Stimulated activated CD8-positive, alpha-beta memory T cell treated with anti-CD3 and anti-CD28 coated beads, Interleukin-4, amount 100 ng/mL, for 4 hours (primary cell): ENCODE measurements at regions not wholly inside any gene's neighbourhood (a gene's known extent, or its start where the extent isn't known, plus 50 kb on each side); places are given as distances from the start of the nearest gene placed in this dataset.
"Not testable (repeated sequence)": the region's sequence is repeated elsewhere in the genome, so short reads cannot be mapped to it uniquely, and the experiment has no call there.

Experiments used
- DNase-seq, 2 donors: peaks; one replicate each; pipeline ENCODE4 v3.0.0-alpha.2; 2020; ENCODE audit warnings: low read depth in 2 of 2, low spot score in 1 of 2

DNA sequence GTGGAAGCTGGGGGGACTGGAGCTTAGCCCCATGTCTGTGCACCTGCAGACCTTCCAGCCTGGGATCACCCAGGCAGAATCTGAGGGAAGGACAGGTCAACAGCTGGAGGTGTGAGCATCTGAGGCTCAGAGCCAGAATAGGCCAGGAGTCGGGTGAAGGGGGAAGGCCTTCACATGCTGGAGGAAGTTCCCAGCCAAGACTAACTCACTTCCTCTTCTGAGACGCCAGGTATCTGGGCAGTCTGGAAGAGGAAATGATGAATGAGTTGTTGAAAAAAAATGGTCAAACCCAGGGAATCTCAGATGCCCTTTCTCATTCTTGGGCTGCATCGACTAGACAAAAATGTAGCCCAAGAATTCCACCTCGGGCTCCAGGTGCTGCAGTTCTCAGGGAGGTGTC is 73.6 kb upstream of the TIAM2 start:
- no peak for DNase-seq

DNA sequence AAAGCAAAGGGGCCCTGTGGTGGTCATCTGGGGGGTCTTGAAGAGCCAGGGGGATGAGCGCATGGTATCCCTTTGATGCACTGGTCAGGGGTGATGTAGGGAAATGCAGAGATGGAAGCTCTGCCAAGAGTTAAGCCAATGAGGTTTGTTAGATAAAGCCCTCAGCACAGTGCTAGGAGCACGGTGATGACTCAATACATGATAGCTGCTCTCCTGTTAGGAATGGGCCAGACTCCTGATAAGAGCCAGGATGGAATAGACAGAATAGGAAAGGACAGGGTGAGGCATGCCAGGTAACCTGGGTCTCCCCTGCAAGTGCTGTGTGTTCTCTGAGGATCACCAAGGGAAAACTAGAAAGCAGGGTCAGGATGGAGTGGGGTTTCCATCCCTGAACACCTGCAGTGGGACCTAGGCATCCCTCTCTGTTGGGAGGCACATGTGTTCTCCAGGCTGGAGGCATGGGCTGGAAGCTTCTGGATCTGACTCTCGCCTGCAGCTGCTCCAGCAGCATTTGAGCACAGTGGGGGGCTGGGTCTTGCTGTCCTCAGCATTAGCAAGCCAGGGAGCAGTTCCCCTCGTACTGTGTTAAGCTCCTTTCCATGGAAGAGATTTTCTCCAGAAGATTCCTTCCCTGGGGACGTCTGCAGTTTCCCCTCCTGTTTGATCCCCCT is 71.8 kb upstream of the TIAM2 start:
- DNase-seq = no peak

DNA sequence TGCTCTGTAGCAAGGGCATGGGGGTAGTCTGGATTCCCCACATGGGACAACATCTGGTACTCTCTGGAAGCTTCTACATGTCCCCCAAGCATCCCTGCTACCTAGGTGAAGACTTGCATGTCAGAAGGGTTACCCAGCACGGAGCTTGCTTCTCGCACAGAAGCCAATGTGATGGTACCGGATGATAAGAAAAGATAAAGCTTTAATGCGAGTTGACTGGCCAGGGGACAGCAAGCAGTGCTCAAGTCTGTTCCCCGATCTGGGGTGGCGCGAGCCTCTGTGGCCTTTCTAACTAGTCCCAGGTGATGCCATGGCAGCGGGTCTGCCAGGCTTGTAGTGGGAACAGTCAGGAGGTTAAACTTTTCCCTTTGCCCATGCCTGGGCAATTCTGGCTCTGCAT is 70.0 kb upstream of the TIAM2 start:
- no peak for DNase-seq

DNA sequence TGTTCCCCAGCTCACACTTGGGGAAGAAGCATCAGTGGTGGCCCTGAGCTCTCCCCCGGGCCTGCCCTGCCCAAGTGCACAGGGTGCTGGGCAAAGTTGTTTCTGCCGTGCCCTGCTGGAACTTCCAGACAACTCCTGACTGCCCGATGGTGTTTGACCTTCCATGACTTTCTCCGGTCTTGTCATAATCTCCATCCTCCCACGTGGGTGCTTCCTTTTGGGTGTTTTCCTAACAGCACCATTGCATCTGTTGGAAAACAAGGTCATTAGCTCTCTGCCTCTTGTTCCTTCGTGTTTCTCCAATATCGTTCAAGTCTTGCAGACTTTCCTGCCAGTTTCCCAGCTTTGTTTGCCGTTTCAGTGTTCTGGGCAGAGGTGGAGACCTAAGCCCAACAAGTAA is 68.7 kb upstream of the TIAM2 start:
- DNase-seq = no peak

DNA sequence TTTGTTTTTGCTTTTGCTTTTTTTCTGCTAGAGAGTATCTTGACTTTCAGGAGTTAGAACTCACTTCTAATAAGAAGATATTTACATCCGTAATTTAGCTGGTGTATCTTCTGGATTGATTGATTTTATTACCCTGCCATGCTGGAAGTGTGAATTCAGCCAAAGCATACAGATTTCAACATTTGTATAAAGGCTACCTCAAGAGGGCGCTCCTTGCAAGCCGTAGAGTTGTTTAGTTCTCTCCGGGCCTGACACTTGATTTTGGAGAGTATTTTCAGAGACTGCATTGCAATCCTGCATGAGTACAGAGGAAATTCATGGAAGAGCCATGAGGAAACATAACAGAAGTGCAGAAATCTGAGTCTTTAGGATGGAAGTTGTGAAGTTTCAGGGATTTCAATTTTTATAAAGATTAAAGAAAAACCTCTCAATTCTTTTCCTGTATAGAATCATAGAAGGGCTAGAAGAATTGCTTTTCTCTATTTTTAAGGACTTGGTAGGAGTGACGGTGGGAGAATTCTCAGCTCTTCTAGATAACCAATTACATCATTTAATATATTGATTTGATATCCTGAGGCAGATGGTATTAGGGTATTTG is 66.7 kb upstream of the TIAM2 start:
- peak; percentile 3 to 23 for DNase-seq

DNA sequence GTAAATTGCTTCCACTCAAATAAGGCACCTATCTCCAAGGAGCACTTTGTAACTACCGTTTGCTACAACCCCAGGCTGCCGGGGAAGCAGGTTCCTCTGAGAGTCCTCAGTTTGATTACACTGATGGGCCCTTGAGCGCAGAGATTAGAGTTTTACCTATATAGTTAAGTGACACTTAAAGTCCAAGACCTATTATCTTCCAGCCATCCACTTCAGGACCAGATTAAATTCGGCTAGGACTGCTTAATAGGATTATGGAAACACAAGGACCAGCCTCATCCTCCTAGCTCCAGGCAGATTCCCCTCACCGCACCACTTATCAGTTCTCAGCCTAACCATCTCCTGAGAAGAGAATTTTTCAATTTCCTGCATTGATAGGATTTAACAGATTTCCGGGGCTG is 64.7 kb upstream of the TIAM2 start:
- DNase-seq = no peak

DNA sequence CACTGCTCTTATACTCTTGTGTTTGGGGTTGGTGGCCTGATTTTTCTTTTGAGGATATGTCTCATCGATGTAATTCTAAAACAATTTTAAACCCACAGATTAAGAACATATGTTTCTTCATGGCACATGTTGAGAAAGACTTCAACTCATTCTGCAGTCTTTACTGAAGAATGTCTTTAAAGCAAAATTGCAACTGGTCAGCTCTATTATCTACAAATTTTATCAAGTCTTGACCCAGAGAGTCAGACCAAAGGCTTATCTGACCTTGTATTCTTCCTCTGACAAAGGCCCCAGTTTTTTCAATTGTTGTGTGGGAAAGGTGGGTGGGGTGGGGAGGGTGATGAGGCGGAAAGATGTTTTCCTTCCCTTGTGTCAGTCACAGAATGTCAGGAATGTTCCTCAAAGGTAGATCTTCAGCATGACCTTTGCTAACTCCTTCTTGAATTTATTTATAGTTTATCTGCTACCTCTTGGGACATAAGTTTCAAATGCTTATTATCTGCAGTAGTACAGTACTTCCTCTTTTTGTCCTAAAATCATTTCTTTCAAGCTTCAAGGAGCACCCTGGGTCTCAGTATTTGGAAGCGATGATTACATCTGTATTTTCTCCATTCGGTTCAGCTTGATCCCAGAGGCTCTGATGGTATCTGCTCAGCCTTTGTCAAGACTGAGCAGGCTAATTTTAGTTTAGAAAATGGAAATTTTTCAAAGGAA is 63.2 kb upstream of the TIAM2 start:
- DNase-seq = no peak

DNA sequence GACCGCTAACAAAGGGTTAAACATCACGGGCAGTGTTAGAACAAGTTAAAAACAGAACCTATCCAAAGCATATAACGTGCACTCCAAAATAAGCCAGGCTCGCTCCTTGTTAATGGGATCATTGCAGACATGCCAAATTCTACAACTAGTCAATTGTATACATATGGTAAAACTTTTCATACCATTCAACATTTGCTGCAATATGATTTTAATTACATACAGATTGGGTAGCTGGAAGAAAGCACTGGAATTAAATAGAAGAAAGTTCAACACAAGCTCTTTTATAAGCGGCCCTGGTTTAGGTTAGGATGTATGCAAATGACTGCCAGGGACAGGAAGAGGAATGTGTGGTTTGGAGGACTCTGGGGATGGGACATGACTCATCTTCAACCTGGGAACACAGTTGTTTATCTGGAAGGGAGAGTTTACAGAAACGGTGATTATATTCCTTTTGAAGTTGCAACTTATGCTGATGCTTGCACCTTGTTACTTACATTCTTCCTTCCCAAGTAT is 62.5 kb upstream of the TIAM2 start:
- no peak for DNase-seq

DNA sequence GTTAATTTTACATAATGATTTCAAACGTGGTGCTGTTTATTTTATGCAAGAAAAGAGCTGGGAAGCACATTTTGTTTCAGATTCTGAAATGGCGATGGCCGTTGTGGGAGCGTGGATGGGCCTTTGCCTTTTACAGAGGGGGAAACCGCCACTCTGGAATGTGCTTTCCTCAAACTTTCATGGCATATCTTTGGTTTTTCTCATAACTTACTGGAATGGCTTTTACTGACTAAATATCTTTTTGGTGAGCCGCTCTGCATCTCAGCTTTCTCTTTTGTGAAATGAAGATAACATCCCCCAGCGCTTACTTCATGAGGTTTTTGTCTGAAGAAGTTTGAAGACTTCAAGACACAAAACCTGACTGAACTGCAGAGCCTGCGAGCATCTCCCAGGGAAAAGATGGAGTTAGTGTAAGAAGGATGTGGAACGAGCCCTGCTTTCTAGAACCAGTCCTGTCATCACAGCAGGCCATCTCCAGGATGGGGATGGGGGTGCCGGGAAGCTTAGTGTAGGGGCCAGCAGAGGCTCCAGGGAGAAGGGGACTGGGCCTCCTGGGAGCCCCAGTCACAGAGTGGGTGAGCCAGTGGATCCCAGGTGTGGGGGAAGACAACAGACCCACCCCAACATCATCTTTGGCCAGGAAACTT is 61.8 kb upstream of the TIAM2 start:
- no peak for DNase-seq

DNA sequence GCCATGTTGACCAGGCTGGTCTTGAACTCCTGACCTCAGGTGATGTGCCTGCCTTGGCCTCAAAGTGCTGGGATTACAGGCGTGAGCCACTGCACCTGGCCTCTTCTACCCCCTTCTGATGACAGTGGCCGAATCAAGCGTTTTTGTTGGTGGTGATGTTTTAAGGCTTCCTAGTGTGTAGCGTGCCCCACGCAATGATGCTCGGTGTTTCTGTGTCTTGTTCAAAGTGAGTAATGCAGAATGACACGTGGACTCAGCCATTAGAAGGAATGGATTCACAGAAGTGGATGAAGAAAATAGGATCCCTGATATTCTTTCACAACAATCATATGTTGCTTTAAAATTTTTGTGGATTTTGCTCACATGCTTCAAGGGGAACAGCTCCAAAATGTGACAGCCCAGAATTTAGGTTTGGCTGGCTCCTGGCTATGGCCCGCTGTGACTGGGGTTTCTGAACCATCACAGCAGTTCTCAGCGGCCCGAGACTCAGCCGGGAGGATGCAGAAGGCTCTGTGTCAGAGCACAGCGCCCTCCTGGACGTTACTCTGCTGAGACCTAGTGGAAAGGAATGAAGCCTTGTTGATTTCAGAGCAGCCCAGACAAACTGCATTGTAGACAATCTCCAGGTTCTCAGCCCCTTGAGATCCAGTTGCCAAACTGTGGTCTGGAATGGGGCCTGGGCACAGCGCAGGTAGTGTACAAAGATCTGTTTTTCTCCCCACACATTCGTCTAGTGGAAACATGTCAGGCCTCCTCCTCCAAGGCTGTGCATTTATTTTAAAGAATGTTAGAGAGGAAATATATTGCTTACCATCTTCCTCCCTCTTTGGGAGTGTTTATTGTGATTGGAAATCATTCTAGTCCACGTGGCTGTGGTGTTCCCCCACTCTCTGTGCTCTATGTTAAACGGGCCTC is 57.6 kb upstream of the TIAM2 start:
- DNase-seq = no peak

DNA sequence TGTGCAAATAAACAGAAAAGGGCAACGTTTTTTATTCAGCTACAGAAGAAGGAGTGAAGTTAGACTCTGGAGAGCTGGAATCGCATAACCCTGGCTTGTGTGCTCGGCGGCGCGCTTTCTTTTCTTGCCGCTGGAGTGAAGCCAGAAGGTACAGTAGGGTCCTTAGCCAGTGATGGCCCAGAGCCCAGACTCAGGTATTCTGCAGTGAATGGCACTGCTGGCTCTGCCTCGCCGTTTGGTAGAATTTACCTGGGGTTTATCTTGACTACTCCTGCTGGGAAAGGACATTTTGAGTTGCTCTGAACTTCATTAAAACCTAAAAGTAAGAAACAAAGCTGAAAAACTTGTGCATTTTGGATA is 56.9 kb upstream of the TIAM2 start:
- no peak for DNase-seq

DNA sequence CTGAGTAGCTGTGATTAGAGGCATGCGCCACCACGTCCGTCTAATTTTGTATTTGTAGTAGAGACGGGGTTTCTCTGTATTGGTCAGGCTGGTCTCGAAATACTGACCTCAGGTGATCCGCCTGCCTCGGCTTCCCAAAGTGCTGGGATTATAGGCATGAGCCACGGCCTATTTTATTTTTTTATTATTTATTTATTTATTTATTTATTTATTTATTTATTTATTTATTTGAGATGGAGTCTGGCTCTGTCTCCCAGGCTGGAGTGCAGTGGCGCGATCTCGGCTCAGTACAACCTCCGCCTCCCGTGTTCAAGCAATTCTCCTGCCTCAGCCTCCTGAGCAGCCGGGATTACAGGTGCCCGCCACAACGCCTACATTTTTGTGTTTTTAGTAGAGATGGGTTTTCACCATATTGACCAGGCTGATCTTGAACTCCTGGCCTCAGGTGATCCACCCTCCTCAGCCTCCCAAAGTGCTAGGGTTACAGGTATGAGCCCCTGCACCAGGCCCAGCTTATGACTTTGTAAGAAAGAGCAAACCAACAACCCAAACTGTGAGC is 56.3 kb upstream of the TIAM2 start:
- not testable (repeated sequence) for DNase-seq

DNA sequence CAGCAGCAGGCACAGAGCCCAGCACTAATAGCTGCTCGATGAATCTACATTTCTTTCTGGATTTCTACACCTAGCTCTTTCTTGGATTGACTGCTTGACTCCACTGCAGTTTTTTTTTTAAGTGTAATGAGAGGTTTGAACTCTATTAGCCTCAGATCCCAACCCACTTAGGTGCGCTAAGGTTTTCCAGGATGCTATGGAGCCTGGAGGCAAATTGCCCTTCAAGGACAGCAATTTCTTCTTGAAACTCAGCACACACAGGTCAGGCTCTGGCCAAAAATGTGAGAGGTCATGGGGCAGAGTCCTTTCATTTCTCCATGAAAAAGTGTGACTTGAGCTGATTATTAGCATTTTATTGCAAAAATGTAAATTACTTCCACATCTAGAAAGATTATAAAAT is 52.3 kb upstream of the TIAM2 start:
- DNase-seq = no peak

DNA sequence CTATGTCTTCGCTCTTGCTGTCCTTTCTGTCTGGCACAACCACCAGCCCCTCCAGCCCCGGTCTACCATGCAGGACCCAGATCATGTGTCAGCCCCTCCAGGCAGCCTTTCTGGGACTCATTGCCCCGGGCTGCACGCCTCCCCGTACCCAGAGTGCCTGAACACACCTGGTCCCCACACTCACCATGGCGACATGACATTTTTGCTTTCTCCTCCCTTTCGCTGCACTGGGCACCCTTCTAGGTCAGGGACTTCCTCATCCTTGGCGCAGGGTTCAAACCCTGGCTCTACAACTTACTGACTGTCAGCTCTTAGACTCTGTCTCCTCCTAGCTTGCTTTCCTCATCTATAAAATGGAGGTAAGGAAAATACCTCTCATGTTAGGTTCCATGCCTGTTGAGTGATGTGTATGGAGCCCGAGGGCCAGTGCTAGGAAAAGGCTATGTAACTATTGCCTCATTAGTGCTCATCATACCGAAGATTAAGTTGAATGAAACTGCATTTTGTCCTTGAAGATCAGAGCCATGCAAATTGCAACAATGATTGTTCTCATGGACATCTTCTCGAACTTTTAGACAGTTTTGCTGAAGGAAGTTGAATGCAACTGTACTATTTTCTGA is 49.7 kb upstream of the TIAM2 start:
- no peak for DNase-seq
